GM12878 (cell line): ENCODE measurements at regions not wholly inside any gene's neighbourhood (a gene's known extent, or its start where the extent isn't known, plus 50 kb on each side); places are given as distances from the start of the nearest gene placed in this dataset.

Experiments
- BHLHE40 ChIP-seq, 2 experiments: fragments of 450-650 bp in 1 of 2; IDR thresholded peaks; 2 replicates each; pipeline ENCODE4 v1.6.1; 2011 to 2017; ENCODE audit warnings: low read depth in 2 of 2, borderline replicate concordance in 1 of 2, improper control_type of control experiment in 1 of 2, low read length in 1 of 2, mild to moderate bottlenecking in 1 of 2
- CBX3 ChIP-seq: fragments of 200-600 bp; sonication (generic); IDR thresholded peaks from 2 replicates; pipeline ENCODE4 v1.6.1; 2016; ENCODE audit warnings: low read depth, borderline replicate concordance
- CTCF ChIP-seq, 3 experiments: IDR thresholded peaks in 2 of 3; conservative IDR thresholded peaks in 1 of 3; 2 replicates each; pipeline ENCODE4 v1.5.1; 2011; ENCODE audit warnings: low read depth in 3 of 3, low read length in 3 of 3, mild to moderate bottlenecking in 3 of 3, control low read depth in 2 of 3, moderate library complexity in 2 of 3, inconsistent platforms in 1 of 3, mixed read lengths in 1 of 3; ENCODE audit not compliant: control insufficient read depth in 2 of 3, insufficient read depth in 1 of 3; ENCODE audit errors: extremely low read depth in 1 of 3
- ELK1 ChIP-seq: IDR thresholded peaks from 2 replicates; pipeline ENCODE4 v1.6.1; 2012; ENCODE audit warnings: low read depth, low read length, improper control_type of control experiment
- HCFC1 ChIP-seq: fragments of 150-350 bp; IDR thresholded peaks from 2 replicates; pipeline ENCODE4 v1.6.1; 2014; ENCODE audit warnings: low read length
- HSF1 ChIP-seq: fragments of 150-350 bp; IDR thresholded peaks from 2 replicates; pipeline ENCODE4 v1.6.1; 2014; ENCODE audit warnings: mild to moderate bottlenecking, low read depth, low read length
- IRF3 ChIP-seq: fragments of 450-650 bp; IDR thresholded peaks from 2 replicates; pipeline ENCODE4 v1.6.1; 2014; ENCODE audit warnings: mild to moderate bottlenecking
- MEF2A ChIP-seq: IDR thresholded peaks from 2 replicates; pipeline ENCODE4 v1.6.1; 2011; ENCODE audit warnings: low read depth, mild to moderate bottlenecking, low read length, moderate library complexity; ENCODE audit not compliant: insufficient read depth
- MXI1 ChIP-seq: fragments of 150-350 bp; IDR thresholded peaks from 2 replicates; pipeline ENCODE4 v1.6.1; 2011; ENCODE audit warnings: low read depth, mild to moderate bottlenecking, inconsistent platforms, low read length, improper control_type of control experiment
- NFIC ChIP-seq: IDR thresholded peaks from 2 replicates; pipeline ENCODE4 v1.6.1; 2012; ENCODE audit warnings: low read depth, mild to moderate bottlenecking, inconsistent platforms, low read length, moderate library complexity
- PAX5 ChIP-seq: IDR thresholded peaks from 2 replicates; pipeline ENCODE4 v1.6.1; 2011; ENCODE audit warnings: low read depth, low read length, borderline replicate concordance
- SIN3A ChIP-seq: IDR thresholded peaks from 2 replicates; pipeline ENCODE4 v1.6.1; 2012; ENCODE audit warnings: low read depth, low read length, improper control_type of control experiment
- SPI1 ChIP-seq: IDR thresholded peaks from 2 replicates; pipeline ENCODE4 v1.6.1; 2011; ENCODE audit warnings: low read depth, mild to moderate bottlenecking, low read length, moderate library complexity, borderline replicate concordance; ENCODE audit not compliant: insufficient read depth
- SUPT20H ChIP-seq: IDR thresholded peaks from 2 replicates; pipeline ENCODE4 v1.6.1; 2011; ENCODE audit warnings: low read depth, mild to moderate bottlenecking, low read length, moderate library complexity, borderline replicate concordance; ENCODE audit not compliant: control insufficient read depth
- WRNIP1 ChIP-seq: IDR thresholded peaks from 2 replicates; pipeline ENCODE4 v1.6.1; 2011; ENCODE audit warnings: low read depth, low read length, improper control_type of control experiment, borderline replicate concordance
- TF ChIP-seq, protein P1 (sequence below): fragments of 450-650 bp; conservative IDR thresholded peaks from 2 replicates; pipeline ENCODE4 v1.6.1; 2017; ENCODE audit warnings: mild to moderate bottlenecking, moderate library complexity
- TF ChIP-seq, protein P2 (sequence below): fragments of 450-650 bp; formaldehyde crosslinking; IDR thresholded peaks from 2 replicates; pipeline ENCODE4 v1.4.0; 2020; ENCODE audit warnings: mild to moderate bottlenecking, moderate library complexity

- TF ChIP-seq, protein P1, sequence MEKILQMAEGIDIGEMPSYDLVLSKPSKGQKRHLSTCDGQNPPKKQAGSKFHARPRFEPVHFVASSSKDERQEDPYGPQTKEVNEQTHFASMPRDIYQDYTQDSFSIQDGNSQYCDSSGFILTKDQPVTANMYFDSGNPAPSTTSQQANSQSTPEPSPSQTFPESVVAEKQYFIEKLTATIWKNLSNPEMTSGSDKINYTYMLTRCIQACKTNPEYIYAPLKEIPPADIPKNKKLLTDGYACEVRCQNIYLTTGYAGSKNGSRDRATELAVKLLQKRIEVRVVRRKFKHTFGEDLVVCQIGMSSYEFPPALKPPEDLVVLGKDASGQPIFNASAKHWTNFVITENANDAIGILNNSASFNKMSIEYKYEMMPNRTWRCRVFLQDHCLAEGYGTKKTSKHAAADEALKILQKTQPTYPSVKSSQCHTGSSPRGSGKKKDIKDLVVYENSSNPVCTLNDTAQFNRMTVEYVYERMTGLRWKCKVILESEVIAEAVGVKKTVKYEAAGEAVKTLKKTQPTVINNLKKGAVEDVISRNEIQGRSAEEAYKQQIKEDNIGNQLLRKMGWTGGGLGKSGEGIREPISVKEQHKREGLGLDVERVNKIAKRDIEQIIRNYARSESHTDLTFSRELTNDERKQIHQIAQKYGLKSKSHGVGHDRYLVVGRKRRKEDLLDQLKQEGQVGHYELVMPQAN = no peak
- 0 out of 4 replicates have a peak, but pooled peaks of 1 of the 2 experiments have one; percentile 10 for TF ChIP-seq BHLHE40 (IDR thresholded peaks at IDR 0.05; ENCODE audit: borderline replicate concordance in 1 of 2, low read depth in 2 of 2, low read length in 1 of 2)
- TF ChIP-seq SIN3A = 0 out of 2 replicates have a peak, but pooled peaks have one; percentile 26
- TF ChIP-seq NFIC = peak; percentile 89
- TF ChIP-seq CTCF (IDR thresholded peaks at IDR 0.05 in 2 of 3, conservative IDR thresholded peaks at IDR 0.05 in 1 of 3; ENCODE audit: control insufficient read depth in 2 of 3, extremely low read depth in 1 of 3, insufficient read depth in 1 of 3, low read depth in 3 of 3, low read length in 3 of 3) = no peak
- TF ChIP-seq MXI1 = no peak
- no peak for TF ChIP-seq ELK1
- TF ChIP-seq WRNIP1 = no peak
- TF ChIP-seq HCFC1 = no peak
- TF ChIP-seq IRF3 = no peak
- no peak for TF ChIP-seq HSF1
- TF ChIP-seq, protein P2, sequence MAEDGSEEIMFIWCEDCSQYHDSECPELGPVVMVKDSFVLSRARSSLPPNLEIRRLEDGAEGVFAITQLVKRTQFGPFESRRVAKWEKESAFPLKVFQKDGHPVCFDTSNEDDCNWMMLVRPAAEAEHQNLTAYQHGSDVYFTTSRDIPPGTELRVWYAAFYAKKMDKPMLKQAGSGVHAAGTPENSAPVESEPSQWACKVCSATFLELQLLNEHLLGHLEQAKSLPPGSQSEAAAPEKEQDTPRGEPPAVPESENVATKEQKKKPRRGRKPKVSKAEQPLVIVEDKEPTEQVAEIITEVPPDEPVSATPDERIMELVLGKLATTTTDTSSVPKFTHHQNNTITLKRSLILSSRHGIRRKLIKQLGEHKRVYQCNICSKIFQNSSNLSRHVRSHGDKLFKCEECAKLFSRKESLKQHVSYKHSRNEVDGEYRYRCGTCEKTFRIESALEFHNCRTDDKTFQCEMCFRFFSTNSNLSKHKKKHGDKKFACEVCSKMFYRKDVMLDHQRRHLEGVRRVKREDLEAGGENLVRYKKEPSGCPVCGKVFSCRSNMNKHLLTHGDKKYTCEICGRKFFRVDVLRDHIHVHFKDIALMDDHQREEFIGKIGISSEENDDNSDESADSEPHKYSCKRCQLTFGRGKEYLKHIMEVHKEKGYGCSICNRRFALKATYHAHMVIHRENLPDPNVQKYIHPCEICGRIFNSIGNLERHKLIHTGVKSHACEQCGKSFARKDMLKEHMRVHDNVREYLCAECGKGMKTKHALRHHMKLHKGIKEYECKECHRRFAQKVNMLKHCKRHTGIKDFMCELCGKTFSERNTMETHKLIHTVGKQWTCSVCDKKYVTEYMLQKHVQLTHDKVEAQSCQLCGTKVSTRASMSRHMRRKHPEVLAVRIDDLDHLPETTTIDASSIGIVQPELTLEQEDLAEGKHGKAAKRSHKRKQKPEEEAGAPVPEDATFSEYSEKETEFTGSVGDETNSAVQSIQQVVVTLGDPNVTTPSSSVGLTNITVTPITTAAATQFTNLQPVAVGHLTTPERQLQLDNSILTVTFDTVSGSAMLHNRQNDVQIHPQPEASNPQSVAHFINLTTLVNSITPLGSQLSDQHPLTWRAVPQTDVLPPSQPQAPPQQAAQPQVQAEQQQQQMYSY (CRISPR knock-in tag) = no peak
- TF ChIP-seq PAX5 = peak; percentile 32; the same call in 1 of the 2 replicates
- no peak for TF ChIP-seq MEF2A
- TF ChIP-seq SUPT20H = no peak
- TF ChIP-seq SPI1 = peak; percentile 71
- no peak for TF ChIP-seq CBX3
Observed at GRCh38 chr3:31247850-31248562, 284.7 kb upstream of the STT3B start (continued).
